GM12878 (cell line): ENCODE measurements at regions not wholly inside any gene's neighbourhood (a gene's known extent, or its start where the extent isn't known, plus 50 kb on each side); places are given as distances from the start of the nearest gene placed in this dataset.

Experiments
- ATAC-seq: fragments of 200-7000 bp; cut with Tn5 transposase; 3 replicates; pipeline ENCODE4 v1.9.1; 2020; ENCODE audit warnings: mild to moderate bottlenecking, moderate library complexity
- BruUV-seq: library from RNA; stranded (reverse); fragments of 400-500 nt; replicated peaks from 2 replicates; lab custom pipeline; 2021; lab: Mats Ljungman, UMichigan
- CTCF ChIA-PET: fragments of 300-600 bp; sonication (Branson Sonifier 250); formaldehyde crosslinking; extraction: SDS; loops from one replicate; lab custom pipeline; 2021; ENCODE audit warnings: inconsistent platforms; lab: Yijun Ruan, JAX
- POLR2A ChIA-PET: fragments of 350-600 bp; formaldehyde crosslinking; extraction: SDS; loops from one replicate; lab custom pipeline; 2021; ENCODE audit warnings: inconsistent platforms; lab: Charles Lee
- RAD21 ChIA-PET: fragments of 300-600 bp; sonication (Branson Sonifier 250); formaldehyde crosslinking; loops from one replicate; lab custom pipeline; 2023; ENCODE audit warnings: antibody characterized with exemption; ENCODE audit not compliant: unreplicated experiment; lab: Charles Lee
- SMC1A ChIA-PET: fragments of 300-600 bp; sonication (Branson Sonifier 250); formaldehyde crosslinking; loops from one replicate; lab custom pipeline; 2023; ENCODE audit not compliant: unreplicated experiment, uncharacterized antibody; lab: Charles Lee
- DNase-seq: peaks from one replicate; pipeline ENCODE4 v3.0.0-alpha.2; 2011; ENCODE audit warnings: low read depth, low spot score
- FAIRE-seq: peaks from 3 replicates; lab custom pipeline; 2011; peaks lifted over from hg19 to GRCh38; lab: Jason Lieb, UNC
- H2AFZ ChIP-seq: 2 replicates; pipeline ENCODE4 v1.6.0; 2011; ENCODE audit warnings: low read depth, low read length, control low read depth; ENCODE audit not compliant: control insufficient read depth
- H3K27ac ChIP-seq: 2 replicates; pipeline ENCODE4 v1.5.1; 2011; ENCODE audit warnings: control low read depth; ENCODE audit not compliant: control insufficient read depth, insufficient read depth
- H3K27me3 ChIP-seq, 2 experiments: replicated peaks in 1 of 2; 2 replicates each; pipeline versions ENCODE4 v1.6.0 to v1.6.1; 2011; ENCODE audit warnings: low read length in 1 of 2; ENCODE audit not compliant: control insufficient read depth in 2 of 2, insufficient read depth in 2 of 2
- H3K36me3 ChIP-seq, 2 experiments: 2 replicates each; pipeline ENCODE4 v1.5.1; 2011; ENCODE audit warnings: low read length in 1 of 2; ENCODE audit not compliant: control insufficient read depth in 2 of 2, insufficient read depth in 2 of 2
- H3K4me1 ChIP-seq: 2 replicates; pipeline ENCODE4 v1.6.1; 2011; ENCODE audit warnings: mild to moderate bottlenecking, low read length, moderate library complexity, mixed read lengths; ENCODE audit not compliant: control insufficient read depth, insufficient read depth
- H3K4me2 ChIP-seq: 2 replicates; pipeline ENCODE4 v1.6.0; 2011; ENCODE audit warnings: control low read depth; ENCODE audit not compliant: control insufficient read depth, insufficient read depth
- H3K4me3 ChIP-seq: fragments of 200-600 bp; sonication (generic); 2 replicates; pipeline ENCODE4 v1.5.1; 2016
- H3K79me2 ChIP-seq: 2 replicates; pipeline ENCODE4 v1.6.0; 2011; ENCODE audit warnings: low read length; ENCODE audit not compliant: control insufficient read depth, insufficient read depth
- H3K9ac ChIP-seq: 2 replicates; pipeline ENCODE4 v1.8.0; 2011; ENCODE audit warnings: low read length, control low read depth, mixed read lengths; ENCODE audit not compliant: control insufficient read depth, insufficient read depth
- H3K9me3 ChIP-seq: replicated peaks from 3 replicates; pipeline ENCODE4 v1.5.1; 2011; ENCODE audit warnings: mild to moderate bottlenecking, low read length; ENCODE audit not compliant: control insufficient read depth, insufficient read depth
- H4K20me1 ChIP-seq: 2 replicates; pipeline ENCODE4 v1.6.0; 2011; ENCODE audit not compliant: control insufficient read depth, insufficient read depth
- BHLHE40 ChIP-seq, 2 experiments: fragments of 450-650 bp in 1 of 2; IDR thresholded peaks; 2 replicates each; pipeline ENCODE4 v1.6.1; 2011 to 2017; ENCODE audit warnings: low read depth in 2 of 2, borderline replicate concordance in 1 of 2, improper control_type of control experiment in 1 of 2, low read length in 1 of 2, mild to moderate bottlenecking in 1 of 2
- DPF2 ChIP-seq: fragments of 450-650 bp; IDR thresholded peaks from 2 replicates; pipeline ENCODE4 v1.6.1; 2017; ENCODE audit warnings: mild to moderate bottlenecking
- HSF1 ChIP-seq: fragments of 150-350 bp; IDR thresholded peaks from 2 replicates; pipeline ENCODE4 v1.6.1; 2014; ENCODE audit warnings: mild to moderate bottlenecking, low read depth, low read length
- IKZF1 ChIP-seq: fragments of 450-650 bp; conservative IDR thresholded peaks from 2 replicates; pipeline ENCODE4 v1.6.1; 2017; ENCODE audit warnings: antibody characterized with exemption, mild to moderate bottlenecking
- NR2F1 ChIP-seq: fragments of 450-650 bp; conservative IDR thresholded peaks from 2 replicates; pipeline ENCODE4 v1.6.1; 2017; ENCODE audit warnings: mild to moderate bottlenecking
- POLR2AphosphoS2 ChIP-seq: IDR thresholded peaks from 2 replicates; pipeline ENCODE4 v1.6.1; 2011; ENCODE audit warnings: low read depth, mild to moderate bottlenecking, low read length, improper control_type of control experiment, moderate library complexity
- TCF3 ChIP-seq: IDR thresholded peaks from 2 replicates; pipeline ENCODE4 v1.6.1; 2012; ENCODE audit warnings: low read depth, mild to moderate bottlenecking, low read length, borderline replicate concordance; ENCODE audit not compliant: insufficient read depth
- ZNF384 ChIP-seq: IDR thresholded peaks from 2 replicates; pipeline ENCODE4 v1.6.1; 2012; ENCODE audit warnings: low read depth, mild to moderate bottlenecking, low read length, improper control_type of control experiment, borderline replicate concordance
- ZNF622 ChIP-seq: fragments of 450-650 bp; IDR thresholded peaks from 2 replicates; pipeline ENCODE4 v1.6.1; 2017; ENCODE audit warnings: mild to moderate bottlenecking, inconsistent platforms
- WGBS: methylation state at CpG from one replicate; pipeline ENCODE4 v1.1.6; 2016; ENCODE audit warnings: low lambda C conversion rate; ENCODE audit not compliant: insufficient replicate concordance, insufficient coverage; ENCODE audit errors: missing lambda C conversion rate; 5-methylcytosine and 5-hydroxymethylcytosine counted together
- in situ Hi-C: fragments of 300-500 bp; cut with MboI; formaldehyde crosslinking; loops from 9 replicates; pipeline ENCODE4 v1.14.3; 2018; ENCODE audit warnings: mixed read lengths
- intact Hi-C: fragments of 100-400 bp; cut with micrococcal nuclease; formaldehyde crosslinking; loops from one replicate; pipeline ENCODE4 v1.14.2; 2022; ENCODE audit not compliant: unreplicated experiment

GRCh38 chrX:39165773-39166172 lies 364.5 kb downstream of the MID1IP1 start:
- in situ Hi-C loops (no loop called here), intact Hi-C loops (no loop called here)
- BruUV-seq: no TSS peak
- Histone ChIP-seq H2AFZ (no peak overlapping the region), H3K4me2 (no peak overlapping the region), H3K9me3 (no peaks in the 10 kb centered on the region), H3K79me2 (no peaks in the 10 kb centered on the region), H3K9ac (no peak overlapping the region), H3K4me3 (no peak overlapping the region), H4K20me1 (no peaks in the 10 kb centered on the region), H3K4me1 (peaks cover 3% of the 10 kb centered on the region; the same call in 1 of the 2 replicates), H3K36me3 (no peaks in the 10 kb centered on the region), H3K27ac (no peak overlapping the region), H3K27me3 (no peaks in the 10 kb centered on the region)
- ChIA-PET SMC1A (interaction anchor here (1.2 to 3.5 kb wide), 4 partner anchors 9 to 75 kb away, joined by 3 to 22 read pairs (median 6); no protein-coding TSS in a partner anchor), RAD21 (no interaction called here), CTCF (no interaction called here), POLR2A (no interaction called here)
- no peak for FAIRE-seq
- DNase-seq: no peak
- ATAC-seq: no peak
- 54% methylated on average over 4 of the region's 4 CpGs for WGBS
- no peak for TF ChIP-seq DPF2
- no peak for TF ChIP-seq POLR2AphosphoS2
- no peak for TF ChIP-seq HSF1
- no peak for TF ChIP-seq TCF3

- ChIA-PET POLR2A (interaction anchor here (0.5 kb wide), 1 partner anchor 166 kb away, joined by 3 read pairs; no protein-coding TSS in a partner anchor), SMC1A (interaction anchor here (0.8 to 3.5 kb wide), 9 partner anchors 8 to 176 kb away, joined by 3 to 22 read pairs (median 4); no protein-coding TSS in a partner anchor), CTCF (interaction anchor here (0.7 to 2.3 kb wide), 5 partner anchors 28 to 75 kb away, joined by 3 to 9 read pairs (median 3); no protein-coding TSS in a partner anchor), RAD21 (interaction anchor here (1.6 kb wide), 1 partner anchor 29 kb away, joined by 18 read pairs; no protein-coding TSS in a partner anchor)
- Histone ChIP-seq H3K27ac (no peak overlapping the region), H3K4me1 (peaks cover 3% of the 10 kb centered on the region; the same call in 1 of the 2 replicates), H3K36me3 (no peaks in the 10 kb centered on the region), H3K9ac (no peak overlapping the region), H3K79me2 (no peaks in the 10 kb centered on the region), H2AFZ (no peak overlapping the region), H3K4me3 (no peak overlapping the region), H3K9me3 (no peaks in the 10 kb centered on the region; the same call in 2 of the 3 replicates), H3K27me3 (no peaks in the 10 kb centered on the region), H3K4me2 (no peak overlapping the region), H4K20me1 (no peaks in the 10 kb centered on the region)
- in situ Hi-C loops (no loop called here), intact Hi-C loops (no loop called here)
- FAIRE-seq: no peak
- 29% methylated on average over 5 of the region's 5 CpGs for WGBS
- BruUV-seq: no TSS peak
- no peak for DNase-seq
- TF ChIP-seq ZNF622: no peak
- no peak for TF ChIP-seq ZNF384
- TF ChIP-seq NR2F1: peak; percentile 81
- TF ChIP-seq IKZF1: peak; percentile 24; the same call in 1 of the 2 replicates
- TF ChIP-seq BHLHE40 (IDR thresholded peaks at IDR 0.05; ENCODE audit: borderline replicate concordance in 1 of 2, low read depth in 2 of 2, low read length in 1 of 2): peak in 1 of 2 experiments; percentile 13; a peak in 1 of 4 replicates
- ATAC-seq: peak; percentile 88
These were observed 366.5 kb downstream of the MID1IP1 start for GRCh38 chrX:39167791-39168190.
